Astrocyte (in vitro differentiated cells and primary cell): ENCODE measurements at regions not wholly inside any gene's neighbourhood (a gene's known extent, or its start where the extent isn't known, plus 50 kb on each side); places are given as distances from the start of the nearest gene placed in this dataset.

Experiments
- DNase-seq: peaks from one replicate; pipeline ENCODE4 v3.0.0-alpha.2; 2010; ENCODE audit warnings: low read depth
- FAIRE-seq: peaks from 2 replicates; lab custom pipeline; 2011; peaks lifted over from hg19 to GRCh38; lab: Jason Lieb, UNC
- H2AFZ ChIP-seq: 2 replicates; pipeline ENCODE4 v1.6.0; 2012; ENCODE audit warnings: low read depth, low read length, inconsistent platforms
- H3K27ac ChIP-seq: 2 replicates; pipeline ENCODE4 v1.5.1; 2011; ENCODE audit warnings: low read depth, low read length, inconsistent platforms
- H3K27me3 ChIP-seq: 2 replicates; pipeline ENCODE4 v1.6.0; 2011; ENCODE audit warnings: low read length, inconsistent platforms; ENCODE audit not compliant: insufficient read depth
- H3K36me3 ChIP-seq: 2 replicates; pipeline ENCODE4 v1.5.1; 2011; ENCODE audit warnings: low read length, inconsistent platforms; ENCODE audit not compliant: insufficient read depth
- H3K4me1 ChIP-seq: 2 replicates; pipeline ENCODE4 v1.5.1; 2011; ENCODE audit warnings: low read length, inconsistent platforms; ENCODE audit not compliant: insufficient read depth
- H3K4me2 ChIP-seq: 2 replicates; pipeline ENCODE4 v1.6.0; 2012; ENCODE audit warnings: low read length, inconsistent platforms
- H3K4me3 ChIP-seq: 2 replicates; pipeline ENCODE4 v1.5.1; 2011; ENCODE audit warnings: low read depth, mild to moderate bottlenecking, low read length, inconsistent platforms; ENCODE audit not compliant: insufficient read depth
- H3K79me2 ChIP-seq: 2 replicates; pipeline ENCODE4 v1.6.0; 2012; ENCODE audit warnings: mild to moderate bottlenecking, low read length, inconsistent platforms; ENCODE audit not compliant: insufficient read depth
- H3K9ac ChIP-seq: 2 replicates; pipeline ENCODE4 v1.6.0; 2012; ENCODE audit warnings: mild to moderate bottlenecking, low read length, inconsistent platforms
- H3K9me3 ChIP-seq: 2 replicates; pipeline ENCODE4 v1.5.1; 2012; ENCODE audit warnings: low read depth, mild to moderate bottlenecking, low read length, inconsistent platforms; ENCODE audit not compliant: insufficient read depth
- H4K20me1 ChIP-seq: 2 replicates; pipeline ENCODE4 v1.6.0; 2012; ENCODE audit warnings: low read length, inconsistent platforms; ENCODE audit not compliant: insufficient read depth
- H3K27ac Mint-ChIP-seq: one replicate; pipeline ENCODE4 v1.8.0; 2021; ENCODE audit warnings: mild to moderate bottlenecking, mixed read lengths; ENCODE audit not compliant: unreplicated experiment
- H3K27me3 Mint-ChIP-seq: one replicate; pipeline ENCODE4 v1.8.0; 2021; ENCODE audit warnings: low read depth, mixed read lengths; ENCODE audit not compliant: unreplicated experiment
- H3K36me3 Mint-ChIP-seq: one replicate; pipeline ENCODE4 v1.8.0; 2021; ENCODE audit warnings: low read depth, mixed read lengths; ENCODE audit not compliant: unreplicated experiment
- H3K4me1 Mint-ChIP-seq: one replicate; pipeline ENCODE4 v1.8.0; 2021; ENCODE audit warnings: low read depth, mixed read lengths; ENCODE audit not compliant: unreplicated experiment
- H3K4me3 Mint-ChIP-seq: one replicate; pipeline ENCODE4 v1.8.0; 2021; ENCODE audit warnings: mild to moderate bottlenecking, moderate library complexity, mixed read lengths; ENCODE audit not compliant: unreplicated experiment
- H3K9me3 Mint-ChIP-seq: one replicate; pipeline ENCODE4 v1.8.0; 2021; ENCODE audit warnings: mild to moderate bottlenecking, mixed read lengths; ENCODE audit not compliant: unreplicated experiment
- CTCF ChIP-seq: IDR thresholded peaks from 2 replicates; pipeline ENCODE4 v1.5.1; 2011; ENCODE audit warnings: low read depth, mild to moderate bottlenecking, inconsistent platforms, low read length, moderate library complexity; ENCODE audit not compliant: insufficient read depth
- EZH2 ChIP-seq: IDR thresholded peaks from 2 replicates; pipeline ENCODE4 v1.6.1; 2012; ENCODE audit warnings: mild to moderate bottlenecking, low read length, inconsistent platforms; ENCODE audit not compliant: insufficient read depth

GRCh38 chr3:13152826-13153710 is 79.8 kb upstream of the IQSEC1 start:
- Histone ChIP-seq H3K27me3 (no peaks in the 10 kb centered on the region), H2AFZ (no peak overlapping the region), H3K79me2 (no peaks in the 10 kb centered on the region), H3K9ac (no peak overlapping the region), H3K36me3 (no peaks in the 10 kb centered on the region), H3K9me3 (no peaks in the 10 kb centered on the region), H3K4me1 (no peaks in the 10 kb centered on the region), H3K4me3 (no peak overlapping the region), H3K4me2 (no peak overlapping the region), H4K20me1 (no peaks in the 10 kb centered on the region), H3K27ac (no peak overlapping the region)
- Mint-ChIP-seq H3K4me3 (no peak overlapping the region), H3K4me1 (peaks cover 4% of the 10 kb centered on the region), H3K27me3 (peaks cover 9% of the 10 kb centered on the region), H3K36me3 (peaks cover 10% of the 10 kb centered on the region), H3K27ac (no peak overlapping the region), H3K9me3 (peaks cover 22% of the 10 kb centered on the region)
- no peak for TF ChIP-seq EZH2
- no peak for TF ChIP-seq CTCF
- DNase-seq = no peak
- no peak for FAIRE-seq

DNA sequence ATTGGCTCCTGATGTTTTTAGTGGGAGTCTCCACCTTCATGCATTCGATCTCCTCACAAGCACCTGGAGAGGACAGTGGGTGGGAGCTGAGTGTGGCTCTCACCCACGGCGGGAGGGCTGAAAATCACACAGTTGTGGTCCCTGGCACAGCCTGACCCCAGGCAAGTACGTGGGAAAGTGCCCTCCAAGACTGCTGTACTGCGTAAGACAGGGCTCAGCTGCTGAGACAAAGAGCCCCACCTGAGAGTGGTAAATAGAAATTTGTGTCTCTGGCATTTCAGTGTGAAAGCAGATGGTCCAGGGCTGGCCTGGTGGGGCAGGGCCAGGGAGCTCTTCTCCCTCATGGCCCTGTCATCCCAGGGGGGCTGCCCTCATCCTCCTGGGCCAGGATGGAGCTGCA is 77.4 kb upstream of the IQSEC1 start:
- no peak for DNase-seq
- Histone ChIP-seq H3K79me2 (no peaks in the 10 kb centered on the region), H3K27me3 (no peaks in the 10 kb centered on the region), H3K4me2 (no peak overlapping the region), H3K4me3 (no peak overlapping the region), H4K20me1 (no peaks in the 10 kb centered on the region), H3K36me3 (no peaks in the 10 kb centered on the region), H3K9ac (no peak overlapping the region), H2AFZ (no peak overlapping the region), H3K9me3 (no peaks in the 10 kb centered on the region), H3K4me1 (no peaks in the 10 kb centered on the region), H3K27ac (no peak overlapping the region)
- no peak for TF ChIP-seq EZH2
- TF ChIP-seq CTCF = no peak
- H3K4me3 Mint-ChIP-seq = no peak overlapping the region
- H3K4me1 Mint-ChIP-seq = peaks cover 4% of the 10 kb centered on the region
- H3K27me3 Mint-ChIP-seq = peaks cover 12% of the 10 kb centered on the region
- FAIRE-seq = no peak
- peaks cover 10% of the 10 kb centered on the region for H3K9me3 Mint-ChIP-seq
- peaks cover 3% of the 10 kb centered on the region for H3K36me3 Mint-ChIP-seq
- H3K27ac Mint-ChIP-seq = no peak overlapping the region
